ENCODE measurements at regions not wholly inside any gene's neighbourhood (a gene's known extent, or its start where the extent isn't known, plus 50 kb on each side); places are given as distances from the start of the nearest gene placed in this dataset.

DNA sequence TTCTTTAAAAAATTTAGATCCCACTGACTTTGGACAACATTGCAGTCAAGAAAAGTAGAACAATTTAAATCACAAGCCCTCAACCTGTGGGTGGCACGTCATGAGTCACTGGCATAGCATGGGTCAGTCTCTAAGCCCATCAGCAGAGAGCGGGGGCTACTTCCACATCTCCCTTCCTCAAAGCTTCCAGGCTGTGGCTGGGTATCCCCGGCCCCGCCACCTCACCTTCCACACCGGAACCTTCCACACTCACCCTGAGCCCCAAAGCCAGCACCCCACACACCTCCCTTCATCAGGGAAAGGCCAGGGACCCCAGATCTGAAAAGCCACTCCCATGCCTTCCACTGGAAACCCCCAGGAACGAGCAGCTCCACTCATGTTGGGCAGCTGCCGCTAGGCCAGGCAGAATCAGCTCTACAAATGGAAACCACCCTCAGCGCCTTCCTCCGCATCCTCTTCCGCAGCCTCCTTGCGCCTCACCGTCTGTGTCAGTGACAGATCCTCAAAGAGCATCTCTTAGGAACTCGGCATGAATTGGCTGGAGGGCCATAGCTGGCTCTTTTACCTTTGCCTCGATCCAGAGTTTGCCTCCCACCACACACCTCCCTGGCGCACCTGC is 156.5 kb downstream of the ERCC6L2 start:
- no peak for DNase-seq

DNA sequence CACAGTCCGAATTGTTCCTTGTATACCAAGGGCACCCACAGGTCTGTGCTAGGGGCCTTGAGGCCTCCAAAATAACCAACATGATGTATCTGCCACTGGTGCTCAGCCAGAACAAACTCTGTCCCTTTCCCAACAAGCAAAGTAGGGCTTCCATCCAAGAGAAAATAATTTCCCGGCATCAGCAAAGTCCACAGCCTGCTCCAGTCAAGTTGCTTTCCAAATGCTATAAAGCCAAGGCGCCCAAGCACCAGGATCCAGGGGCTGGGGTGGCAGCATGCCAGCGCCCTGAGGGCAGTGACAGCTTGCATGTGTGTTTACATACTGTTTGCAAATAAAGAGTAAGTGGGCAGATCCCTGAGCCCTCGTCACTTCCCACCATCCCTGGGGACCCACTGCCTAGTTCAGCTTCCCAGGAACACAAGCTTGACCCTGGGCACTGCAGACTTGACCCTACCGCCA is 155.9 kb downstream of the ERCC6L2 start:
- DNase-seq, result peak; percentile 59

DNA sequence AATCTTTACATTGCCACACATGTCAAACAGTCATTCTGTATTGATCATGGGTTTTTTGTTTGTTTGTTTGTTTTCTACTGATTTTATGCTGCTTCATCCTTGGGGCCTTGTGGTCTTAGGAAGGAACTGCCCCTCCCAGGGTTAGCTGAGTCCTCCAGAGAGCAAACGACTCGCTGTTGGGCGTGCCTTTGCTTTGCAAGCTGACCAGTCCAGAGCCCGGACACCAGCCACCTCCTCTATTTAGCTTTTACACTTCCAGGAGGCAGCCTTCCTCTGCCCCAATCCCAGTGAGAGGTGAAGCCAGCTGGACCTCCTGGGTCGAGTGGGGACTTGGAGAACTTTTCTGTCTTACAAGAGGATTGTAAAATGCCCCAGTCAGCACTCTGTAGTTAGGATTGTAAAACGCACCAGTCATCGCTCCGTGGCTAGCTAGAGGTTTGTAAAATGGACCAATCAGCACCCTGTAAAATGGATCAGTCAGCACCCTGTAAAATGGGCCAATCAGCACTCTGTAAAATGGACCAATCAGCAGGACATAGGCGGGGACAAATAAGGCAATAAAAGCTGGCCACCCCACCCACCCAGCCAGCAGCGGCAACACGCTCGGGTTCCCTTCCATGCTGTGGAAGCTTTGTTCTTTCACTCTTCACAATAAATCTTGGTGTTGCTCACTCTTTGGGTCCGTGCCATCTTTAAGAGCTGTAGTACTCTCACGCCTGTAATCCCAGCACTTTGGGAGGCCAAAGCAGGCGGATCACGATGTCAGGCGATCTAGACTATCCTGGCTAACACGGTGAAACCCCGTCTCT is 154.4 kb downstream of the ERCC6L2 start:
- no peak for DNase-seq

DNA sequence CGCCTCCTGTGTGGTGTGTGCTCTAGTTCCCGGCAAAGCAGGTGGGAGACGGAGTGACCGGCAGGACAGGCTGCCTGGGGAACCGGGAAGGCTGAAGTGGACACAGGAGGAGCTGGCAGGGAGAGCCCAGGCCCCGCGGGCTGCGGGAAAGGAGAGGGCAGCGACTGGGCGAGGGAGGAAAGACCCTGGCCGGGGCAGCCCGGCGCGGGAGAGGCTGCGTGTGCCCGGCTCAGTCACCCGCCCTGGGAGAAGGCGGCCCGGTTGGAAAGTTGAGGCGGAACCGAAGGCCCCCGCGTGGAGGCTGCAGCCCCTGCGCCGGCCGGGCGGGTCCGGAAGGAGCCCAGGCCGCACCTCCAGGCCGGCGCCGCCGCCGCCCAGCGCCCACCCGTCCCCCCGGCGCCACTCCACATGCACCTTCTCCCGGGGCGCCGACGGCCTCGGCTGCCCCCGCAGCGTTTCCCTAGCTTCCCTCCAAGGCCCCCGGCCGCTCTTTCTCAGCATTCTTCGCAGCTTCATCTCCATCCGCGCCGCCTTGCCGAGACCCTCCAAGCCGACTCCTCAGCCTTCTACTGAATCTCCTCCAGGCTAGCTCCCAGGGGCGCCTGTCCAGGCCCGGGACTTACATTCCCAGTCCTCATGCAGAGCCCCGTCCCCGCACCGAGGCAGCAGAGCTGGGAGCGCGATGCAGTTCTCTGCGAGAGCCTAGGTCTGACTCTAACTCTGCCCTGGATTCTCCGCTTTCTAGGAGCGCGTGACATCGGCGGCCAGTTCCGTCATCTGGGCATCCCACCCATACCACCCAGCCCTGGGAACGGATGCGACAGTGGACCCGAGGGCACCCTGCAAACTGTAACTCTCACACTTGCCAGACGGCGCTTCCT is 152.0 kb downstream of the ERCC6L2 start:
- DNase-seq, result no peak

DNA sequence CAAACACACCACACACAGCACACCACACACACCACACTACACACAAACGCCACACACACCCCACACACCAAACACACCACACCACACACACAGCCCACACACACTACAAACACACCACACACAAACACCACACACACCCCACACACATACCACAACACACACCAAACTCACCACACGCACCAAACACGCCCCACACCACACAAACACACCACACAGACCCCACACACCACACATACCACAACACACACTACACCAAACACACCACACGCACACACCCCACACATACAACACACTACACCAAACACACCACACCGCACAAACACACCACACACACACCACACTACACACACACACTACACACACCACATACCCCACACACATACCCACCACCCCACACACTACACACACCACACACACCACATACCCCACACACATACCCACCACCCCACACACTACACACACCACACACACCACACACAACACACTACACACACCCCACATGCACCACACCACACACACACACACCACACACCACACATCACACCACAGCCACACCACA is 151.2 kb downstream of the ERCC6L2 start:
- DNase-seq, result no peak

DNA sequence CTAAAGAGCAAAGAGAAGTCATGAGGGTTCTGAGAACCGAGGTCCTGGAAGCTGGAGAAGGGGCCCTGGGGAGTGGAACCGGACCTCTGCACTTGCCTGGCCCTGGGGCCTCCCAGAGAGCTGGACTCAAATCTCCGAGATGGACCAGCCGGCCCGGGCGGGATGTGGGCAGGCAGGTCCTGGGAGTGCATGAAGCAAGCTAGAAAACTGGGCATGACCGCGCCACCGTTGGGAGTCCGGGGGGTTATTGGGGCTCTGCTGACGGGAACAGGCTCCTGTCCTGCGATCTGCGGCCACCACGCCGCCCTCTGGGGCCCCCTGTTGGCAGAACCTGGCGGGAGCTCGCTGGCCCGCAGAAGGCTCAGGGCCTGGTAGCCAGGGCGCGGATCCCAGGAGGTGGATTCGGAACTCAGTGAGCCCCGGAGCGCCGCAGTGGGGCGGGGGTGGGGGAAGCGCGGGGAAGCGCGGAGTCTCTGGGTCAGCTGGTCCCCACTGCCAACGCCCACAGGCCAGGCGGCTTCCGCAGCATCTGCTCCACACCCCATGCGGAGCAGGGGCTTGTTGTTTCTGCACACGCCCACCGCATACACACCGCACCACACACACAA is 150.6 kb downstream of the ERCC6L2 start:
- DNase-seq, result no peak

DNA sequence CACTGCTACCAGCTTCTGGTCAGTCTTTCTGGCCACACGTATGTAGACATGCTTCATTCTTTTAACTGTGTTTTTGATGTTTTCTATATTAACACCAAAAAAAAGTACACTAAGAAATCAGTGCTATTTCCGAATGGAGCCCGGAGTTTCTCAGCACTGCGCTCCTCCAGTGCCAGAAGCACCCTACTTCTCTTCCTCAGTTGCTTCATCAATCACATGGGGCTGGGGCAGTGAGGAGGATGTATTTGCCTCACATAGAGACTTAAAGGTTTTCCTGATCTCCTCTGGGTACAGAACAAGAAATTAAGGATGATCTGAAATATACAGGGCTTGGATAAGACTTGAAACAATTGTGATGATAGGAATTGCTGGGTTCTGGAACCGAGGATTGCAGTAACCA is 148.0 kb downstream of the ERCC6L2 start:
- no peak for DNase-seq

DNA sequence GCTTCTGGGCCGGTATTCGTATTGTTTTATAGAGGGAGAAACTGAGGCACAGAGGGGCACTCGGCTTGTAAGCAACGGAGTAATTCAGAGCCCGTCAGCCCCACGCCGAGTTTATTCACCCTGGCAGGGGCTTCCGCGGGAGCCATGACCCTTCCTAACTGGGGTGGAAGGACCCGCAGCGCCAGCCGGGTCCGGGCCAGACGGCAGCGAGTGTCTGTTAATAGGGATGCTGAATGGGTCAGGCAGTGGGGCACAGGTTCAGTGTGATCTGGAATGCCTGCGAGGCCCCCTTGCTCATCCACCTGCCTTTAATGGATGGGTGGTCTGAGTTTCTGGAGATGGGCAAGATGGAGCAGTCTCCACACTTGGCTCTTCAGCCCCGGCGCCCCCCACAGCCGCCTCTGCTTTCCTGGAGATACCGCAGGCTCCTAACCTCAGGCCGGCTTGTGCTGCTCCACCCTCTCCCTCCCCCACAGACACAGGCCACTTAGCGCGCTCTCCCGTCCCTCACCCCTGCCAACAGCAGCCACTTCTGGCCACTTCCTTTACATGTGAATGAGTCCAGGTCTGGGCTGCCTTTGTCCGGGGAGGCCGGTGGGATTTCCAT is 147.1 kb downstream of the ERCC6L2 start:
- no peak for DNase-seq

DNA sequence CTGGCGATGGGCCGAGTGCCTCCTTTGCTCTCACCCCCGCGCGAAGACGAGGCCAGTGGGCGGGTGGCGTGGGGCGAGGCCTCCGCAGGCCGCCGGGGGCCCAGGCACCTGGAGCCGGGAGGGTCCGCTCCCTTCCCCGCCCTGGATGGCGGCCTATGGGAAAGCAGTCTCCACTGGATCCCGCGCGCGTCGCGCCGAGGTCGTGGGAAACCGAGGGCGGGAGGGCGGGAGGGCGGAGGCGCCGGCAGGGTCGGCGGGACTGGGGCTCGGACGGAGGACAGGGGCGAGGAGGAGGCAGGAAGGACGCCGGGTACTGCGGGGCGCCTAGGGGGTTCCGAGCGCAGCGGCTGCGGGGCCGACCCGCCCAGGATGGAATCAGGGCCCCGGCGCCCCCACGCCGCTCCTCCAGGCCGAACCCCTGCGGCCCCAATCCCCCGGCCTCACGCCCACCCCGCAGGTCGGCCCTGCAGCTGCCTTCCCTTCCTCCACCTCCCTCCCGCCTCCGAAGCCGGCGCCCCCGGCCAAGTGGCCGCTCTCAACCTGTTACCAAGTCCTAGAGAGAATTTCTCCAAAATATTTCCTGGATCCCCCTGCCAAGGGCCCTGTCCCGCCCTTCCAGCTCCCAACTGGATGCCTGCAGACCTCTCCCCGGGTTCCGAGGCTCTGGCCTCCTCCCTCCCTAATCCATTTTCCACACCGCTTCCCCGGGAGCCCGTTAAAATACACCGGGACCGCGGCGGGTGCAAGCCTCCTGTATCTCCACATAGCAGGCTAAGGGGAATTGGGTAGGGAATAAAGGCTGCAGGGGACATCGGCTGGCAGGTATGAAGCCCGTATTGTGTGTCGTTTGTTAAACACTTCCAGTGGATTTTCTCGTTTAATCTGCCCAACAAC is 146.3 kb downstream of the ERCC6L2 start:
- DNase-seq, result no peak

DNA sequence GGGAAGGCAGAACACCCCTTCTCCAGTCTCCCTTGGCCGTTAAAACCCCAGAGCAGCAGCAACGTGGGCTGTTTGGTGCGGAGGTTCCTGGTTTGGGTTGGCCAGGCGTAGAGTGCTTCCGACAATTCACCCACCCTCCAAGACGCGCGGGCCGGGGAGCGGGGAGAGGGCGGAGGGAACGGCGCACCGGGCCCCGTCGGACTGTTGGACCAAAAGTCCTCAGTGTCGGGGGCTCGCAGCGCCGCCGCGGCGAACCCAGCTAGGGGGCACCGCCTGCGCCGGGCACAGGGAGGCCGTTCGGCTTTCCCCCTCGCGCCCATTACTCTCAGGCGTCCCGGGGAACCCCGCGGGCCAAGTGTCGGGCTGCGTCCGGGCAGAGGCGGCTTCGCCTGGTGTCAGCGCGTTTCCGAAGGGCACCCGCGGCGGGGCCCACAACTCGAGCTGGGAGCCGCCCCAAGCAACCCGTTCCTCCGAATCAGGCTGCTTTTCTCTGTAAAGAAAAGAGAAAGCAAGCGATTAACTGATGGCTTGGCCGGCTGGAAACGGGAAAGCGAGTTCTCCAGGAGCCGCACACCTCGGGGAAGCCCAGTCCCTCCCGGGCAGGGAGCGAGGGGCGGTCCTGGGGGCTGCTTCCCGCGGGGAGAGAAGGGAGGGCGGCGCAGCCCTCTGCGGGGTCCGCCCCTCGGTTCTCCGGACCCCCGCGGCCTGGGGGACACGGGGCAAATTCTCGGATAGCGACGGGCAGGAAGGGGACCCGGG is 145.5 kb downstream of the ERCC6L2 start:
- DNase-seq, result no peak

DNA sequence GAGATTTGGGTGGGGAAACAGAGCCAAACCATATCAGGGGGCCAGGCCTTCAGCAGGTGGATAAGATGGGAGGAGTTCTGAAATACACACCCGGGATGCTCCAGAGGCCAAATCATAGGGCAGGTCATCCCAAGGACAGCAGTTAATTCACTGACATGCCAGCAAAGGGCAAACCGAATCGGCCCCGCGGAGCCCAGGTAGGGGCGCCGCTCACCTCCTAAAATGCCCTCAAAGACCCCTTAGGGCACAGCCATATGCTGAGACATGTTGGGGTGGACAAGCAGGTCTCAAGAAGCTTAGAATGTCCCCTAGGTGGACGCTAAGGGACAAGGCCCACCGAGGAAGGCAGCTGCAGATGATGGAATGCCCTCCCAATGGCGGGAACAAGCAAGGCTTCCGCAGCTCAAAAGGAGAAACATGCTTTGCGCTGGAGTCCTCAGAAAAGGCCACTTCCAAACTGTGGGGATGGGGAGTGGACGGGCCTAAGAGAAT is 144.9 kb downstream of the ERCC6L2 start:
- no peak for DNase-seq

All from NCI-H524 treated with DMSO at 0.1 percent for 48 hours (cell line).